Suprapubic skin (tissue), 3 donors: ENCODE measurements at regions not wholly inside any gene's neighbourhood (a gene's known extent, or its start where the extent isn't known, plus 50 kb on each side); places are given as distances from the start of the nearest gene placed in this dataset.

Experiments used
- CTCF ChIP-seq, 2 donors: fragments of 200-600 bp in 1 of 2; fragments of 450-650 bp in 1 of 2; sonication (generic) in 1 of 2; IDR thresholded peaks; one replicate each; pipeline ENCODE4 v1.5.1; 2016 to 2019; ENCODE audit warnings: antibody characterized with exemption in 2 of 2, mild to moderate bottlenecking in 1 of 2, moderate library complexity in 1 of 2
- EP300 ChIP-seq: sonication (generic); formaldehyde crosslinking; IDR thresholded peaks from one replicate; pipeline ENCODE4 v1.6.1; 2017; ENCODE audit warnings: antibody characterized with exemption
- POLR2A ChIP-seq, 2 donors: fragments of 450-650 bp; IDR thresholded peaks; one replicate each; pipeline ENCODE4 v1.6.1; 2017; ENCODE audit warnings: antibody characterized with exemption in 2 of 2, mild to moderate bottlenecking in 2 of 2, moderate library complexity in 2 of 2

GRCh38 chr2:156778916-156779315, 342.7 kb downstream of the GPD2 start:
- TF ChIP-seq CTCF (IDR thresholded peaks at IDR 0.05) (no peak), EP300 (no peak), POLR2A (IDR thresholded peaks at IDR 0.05) (no peak)
